Neural progenitor cell (in vitro differentiated cells): ENCODE measurements at regions not wholly inside any gene's neighbourhood (a gene's known extent, or its start where the extent isn't known, plus 50 kb on each side); places are given as distances from the start of the nearest gene placed in this dataset.
A peak's percentile ranks its signal among the peaks of the same experiment; 100 is the strongest.

Source experiments
- DNase-seq: peaks from one replicate; pipeline ENCODE4 v3.0.0-alpha.2; 2016; ENCODE audit warnings: low spot score
- H2AFZ ChIP-seq: fragments of 200-600 bp; sonication (generic); replicated peaks from 2 replicates; pipeline ENCODE4 v1.6.1; 2016; ENCODE audit warnings: antibody characterized with exemption
- H3F3A ChIP-seq: fragments of 200-600 bp; sonication (generic); 2 replicates; pipeline ENCODE4 v1.6.1; 2016; ENCODE audit warnings: antibody characterized with exemption, low read depth
- H3K27ac ChIP-seq: fragments of 200-600 bp; sonication (generic); 2 replicates; pipeline ENCODE4 v1.5.1; 2016; ENCODE audit warnings: mild to moderate bottlenecking
- H3K27me3 ChIP-seq: fragments of 200-600 bp; sonication (generic); 2 replicates; pipeline ENCODE4 v1.6.1; 2016; ENCODE audit warnings: mild to moderate bottlenecking, moderate library complexity
- H3K36me3 ChIP-seq: fragments of 200-600 bp; sonication (generic); 2 replicates; pipeline ENCODE4 v1.5.1; 2016
- H3K4me1 ChIP-seq: fragments of 200-600 bp; sonication (generic); 2 replicates; pipeline ENCODE4 v1.6.1; 2016; ENCODE audit warnings: mixed run types
- H3K4me2 ChIP-seq: fragments of 200-600 bp; sonication (generic); 2 replicates; pipeline ENCODE4 v1.6.1; 2016
- H3K4me3 ChIP-seq: fragments of 200-600 bp; sonication (generic); 2 replicates; pipeline ENCODE4 v1.5.1; 2016
- H3K79me2 ChIP-seq: fragments of 200-600 bp; sonication (generic); 2 replicates; pipeline ENCODE4 v1.6.1; 2016; ENCODE audit warnings: low read depth
- H3K9ac ChIP-seq: fragments of 200-600 bp; sonication (generic); 2 replicates; pipeline ENCODE4 v1.6.1; 2016
- H3K9me3 ChIP-seq: fragments of 200-600 bp; sonication (generic); 2 replicates; pipeline ENCODE4 v1.5.1; 2016; ENCODE audit warnings: low read depth
- H4K20me1 ChIP-seq: fragments of 200-600 bp; sonication (generic); 2 replicates; pipeline ENCODE4 v1.6.1; 2016; ENCODE audit warnings: low read depth
- H3K27ac Mint-ChIP-seq: 3 replicates; pipeline ENCODE4 v1.8.0; 2021; ENCODE audit warnings: mixed read lengths
- H3K27me3 Mint-ChIP-seq: 2 replicates; pipeline ENCODE4 v1.8.0; 2022; ENCODE audit warnings: low read depth, mild to moderate bottlenecking, inconsistent platforms, moderate library complexity, mixed read lengths; ENCODE audit not compliant: insufficient read depth
- H3K36me3 Mint-ChIP-seq: 3 replicates; pipeline ENCODE4 v1.8.0; 2021; ENCODE audit warnings: mixed read lengths
- H3K4me1 Mint-ChIP-seq: 3 replicates; pipeline ENCODE4 v1.8.0; 2021; ENCODE audit warnings: mixed read lengths
- H3K4me3 Mint-ChIP-seq: 3 replicates; pipeline ENCODE4 v1.8.0; 2021; ENCODE audit warnings: mild to moderate bottlenecking, moderate library complexity, mixed read lengths
- H3K9me3 Mint-ChIP-seq: 3 replicates; pipeline ENCODE4 v1.8.0; 2020; ENCODE audit warnings: mixed read lengths
- CTCF ChIP-seq: fragments of 200-600 bp; sonication (generic); IDR thresholded peaks from 2 replicates; pipeline ENCODE4 v1.5.1; 2017; ENCODE audit warnings: antibody characterized with exemption, mild to moderate bottlenecking
- EZH2 ChIP-seq: fragments of 200-600 bp; sonication (generic); IDR thresholded peaks from 2 replicates; pipeline ENCODE4 v1.6.1; 2017; ENCODE audit warnings: antibody characterized with exemption, mild to moderate bottlenecking, moderate library complexity
- EZH2phosphoT487 ChIP-seq: fragments of 200-600 bp; sonication (generic); IDR thresholded peaks from 2 replicates; pipeline ENCODE4 v1.6.1; 2017; ENCODE audit warnings: antibody characterized with exemption

- H3K4me3 ChIP-seq = no peak overlapping the region
- H3K4me2 ChIP-seq = no peak overlapping the region
- H3F3A ChIP-seq = peaks cover 14% of the 10 kb centered on the region
- no peak for DNase-seq
- no peak overlapping the region for H3K27ac ChIP-seq
- Mint-ChIP-seq H3K4me3 (no peak overlapping the region), H3K27ac (no peak overlapping the region), H3K36me3 (no peaks in the 10 kb centered on the region), H3K27me3 (no peaks in the 10 kb centered on the region), H3K4me1 (peaks cover 17% of the 10 kb centered on the region), H3K9me3 (no peaks in the 10 kb centered on the region)
- H3K9me3 ChIP-seq = no peaks in the 10 kb centered on the region
- TF ChIP-seq EZH2 (no peak), EZH2phosphoT487 (no peak), CTCF (no peak)
- peaks cover 20% of the 10 kb centered on the region for H3K4me1 ChIP-seq
- no peak overlapping the region for H2AFZ ChIP-seq
- no peak overlapping the region for H3K9ac ChIP-seq
- H4K20me1 ChIP-seq = no peaks in the 10 kb centered on the region
- no peaks in the 10 kb centered on the region for H3K27me3 ChIP-seq
- H3K36me3 ChIP-seq = no peaks in the 10 kb centered on the region
- H3K79me2 ChIP-seq = no peaks in the 10 kb centered on the region
Measured at GRCh38 chrX:39990388-39990787, 107.4 kb downstream of the BCOR start.

GRCh38 chrX:39992300-39992699 is 105.5 kb downstream of the BCOR start:
- Histone ChIP-seq H3K4me2 (peak overlapping the region; percentile 16), H2AFZ (no peak overlapping the region), H3K79me2 (no peaks in the 10 kb centered on the region), H3K9me3 (no peaks in the 10 kb centered on the region), H3F3A (peaks cover 14% of the 10 kb centered on the region), H3K4me3 (no peak overlapping the region), H3K27me3 (no peaks in the 10 kb centered on the region), H3K4me1 (peaks cover 13% of the 10 kb centered on the region), H3K36me3 (no peaks in the 10 kb centered on the region), H3K9ac (no peak overlapping the region), H3K27ac (no peak overlapping the region), H4K20me1 (no peaks in the 10 kb centered on the region)
- Mint-ChIP-seq H3K36me3 (no peaks in the 10 kb centered on the region), H3K27me3 (no peaks in the 10 kb centered on the region), H3K9me3 (no peaks in the 10 kb centered on the region), H3K27ac (no peak overlapping the region), H3K4me3 (no peak overlapping the region), H3K4me1 (peaks cover 8% of the 10 kb centered on the region)
- TF ChIP-seq EZH2 = no peak
- no peak for TF ChIP-seq CTCF
- TF ChIP-seq EZH2phosphoT487 = no peak
- no peak for DNase-seq

- no peak for DNase-seq
- no peak overlapping the region for H3K27ac ChIP-seq
- no peak for TF ChIP-seq CTCF
- no peak for TF ChIP-seq EZH2phosphoT487
- no peak for TF ChIP-seq EZH2
Measured at GRCh38 chrX:39995457-39995856, 102.3 kb downstream of the BCOR start.

More at GRCh38 chrX:39995457-39995856, 102.3 kb downstream of the BCOR start:
- Histone ChIP-seq H3K4me2 (no peak overlapping the region), H3K4me3 (no peak overlapping the region), H3K9ac (no peak overlapping the region), H3F3A (peaks cover 14% of the 10 kb centered on the region), H2AFZ (no peak overlapping the region), H3K9me3 (no peaks in the 10 kb centered on the region), H3K27me3 (no peaks in the 10 kb centered on the region), H4K20me1 (no peaks in the 10 kb centered on the region), H3K36me3 (no peaks in the 10 kb centered on the region), H3K4me1 (peaks cover 13% of the 10 kb centered on the region), H3K79me2 (no peaks in the 10 kb centered on the region)
- H3K27ac Mint-ChIP-seq = no peak overlapping the region
- H3K4me3 Mint-ChIP-seq = no peak overlapping the region
- peaks cover 9% of the 10 kb centered on the region for H3K4me1 Mint-ChIP-seq
- no peaks in the 10 kb centered on the region for H3K27me3 Mint-ChIP-seq
- peaks cover 3% of the 10 kb centered on the region for H3K9me3 Mint-ChIP-seq
- no peaks in the 10 kb centered on the region for H3K36me3 Mint-ChIP-seq
